ENCODE measurements at regions not wholly inside any gene's neighbourhood (a gene's known extent, or its start where the extent isn't known, plus 50 kb on each side); places are given as distances from the start of the nearest gene placed in this dataset.

DNA sequence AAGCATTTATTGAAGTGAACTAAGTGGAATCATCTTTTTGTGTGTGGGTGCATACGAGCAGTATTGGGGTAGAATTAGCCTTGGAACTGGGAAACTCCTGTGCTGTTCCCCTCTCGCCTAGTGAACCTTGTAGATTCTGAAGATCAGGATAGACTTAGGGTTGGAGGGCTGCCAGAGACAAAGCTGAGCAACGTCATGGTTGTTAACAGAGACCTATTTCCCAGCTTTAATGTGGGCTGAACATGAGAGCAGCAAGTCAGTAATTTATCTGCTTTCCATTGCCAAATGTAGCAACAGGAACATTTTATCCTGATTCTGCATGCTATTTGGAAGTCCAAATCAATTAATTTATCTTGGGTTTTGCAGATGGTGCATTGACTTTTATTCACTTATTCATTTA, 246.6 kb downstream of the IL20RB start:
- no peak for DNase-seq (ENCODE audit: low spot score)

DNA sequence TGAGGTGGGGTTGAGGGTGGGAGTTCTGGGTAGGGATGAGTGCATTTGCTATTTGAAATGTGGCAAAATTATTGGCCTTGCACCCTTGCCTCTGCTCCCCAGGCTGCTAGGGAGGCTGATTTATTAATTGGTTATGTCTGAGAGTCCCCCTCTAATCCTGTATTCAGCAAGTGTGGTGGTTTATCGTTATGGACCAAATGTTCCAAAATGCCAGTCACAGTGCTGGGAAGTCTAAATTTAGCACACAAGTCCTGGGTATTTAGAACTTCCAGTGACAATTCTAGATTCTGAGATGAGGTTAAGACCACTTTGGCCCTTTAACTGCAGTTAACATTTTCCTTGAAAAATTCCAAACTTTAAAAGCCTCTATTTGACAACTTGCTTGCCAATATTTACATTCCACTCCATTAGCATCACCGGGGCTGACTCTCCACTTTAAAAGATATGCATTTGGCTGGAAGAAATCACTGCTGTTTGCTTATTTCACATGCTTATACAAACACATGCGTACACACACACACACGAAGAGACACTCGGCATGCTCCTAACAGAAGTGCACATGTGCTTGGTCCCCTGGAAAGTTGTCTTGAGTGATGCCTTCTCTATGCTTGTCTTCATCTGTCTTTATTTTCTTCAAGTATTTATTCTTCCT, 247.7 kb downstream of the IL20RB start:
- DNase-seq (ENCODE audit: low spot score): no peak

DNA sequence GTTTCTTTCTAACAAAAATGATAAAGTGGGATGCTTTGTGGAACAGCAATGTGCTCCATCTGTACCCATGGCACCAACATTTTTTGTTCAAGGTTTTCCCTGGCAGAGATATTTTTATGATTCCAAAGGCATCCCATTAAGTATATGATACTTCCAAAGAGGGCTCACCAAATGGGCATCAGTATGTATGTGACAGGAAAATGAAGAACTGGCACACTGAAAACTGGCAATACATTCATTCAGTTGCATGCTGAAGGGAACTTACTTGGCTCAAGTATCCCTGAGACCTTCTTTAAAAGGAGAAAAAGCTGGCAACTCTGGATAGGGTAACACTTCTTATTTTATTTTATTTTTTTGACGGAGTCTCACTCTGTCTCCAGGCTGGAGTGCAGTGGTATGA, 249.8 kb downstream of the IL20RB start:
- no peak for DNase-seq (ENCODE audit: low spot score)

DNA sequence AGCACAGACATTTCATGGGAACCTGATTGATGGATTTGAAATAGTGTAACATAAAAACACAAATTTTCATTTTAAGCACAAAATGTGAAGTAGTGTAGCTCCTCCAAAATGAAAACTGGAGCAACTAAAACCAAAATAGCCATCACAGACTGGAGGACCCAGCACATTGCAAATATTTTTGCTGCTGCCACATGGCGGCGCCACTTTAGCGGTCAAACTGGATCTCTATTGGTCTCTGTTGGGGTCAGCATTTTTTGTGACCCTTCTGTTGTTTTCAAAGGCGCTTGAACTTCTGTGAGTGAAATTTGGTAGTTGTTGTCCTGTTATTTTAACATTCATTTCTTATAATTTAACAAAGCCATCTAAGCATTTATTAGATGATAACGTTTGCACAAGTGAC, 259.9 kb downstream of the IL20RB start:
- DNase-seq (ENCODE audit: low spot score): no peak

DNA sequence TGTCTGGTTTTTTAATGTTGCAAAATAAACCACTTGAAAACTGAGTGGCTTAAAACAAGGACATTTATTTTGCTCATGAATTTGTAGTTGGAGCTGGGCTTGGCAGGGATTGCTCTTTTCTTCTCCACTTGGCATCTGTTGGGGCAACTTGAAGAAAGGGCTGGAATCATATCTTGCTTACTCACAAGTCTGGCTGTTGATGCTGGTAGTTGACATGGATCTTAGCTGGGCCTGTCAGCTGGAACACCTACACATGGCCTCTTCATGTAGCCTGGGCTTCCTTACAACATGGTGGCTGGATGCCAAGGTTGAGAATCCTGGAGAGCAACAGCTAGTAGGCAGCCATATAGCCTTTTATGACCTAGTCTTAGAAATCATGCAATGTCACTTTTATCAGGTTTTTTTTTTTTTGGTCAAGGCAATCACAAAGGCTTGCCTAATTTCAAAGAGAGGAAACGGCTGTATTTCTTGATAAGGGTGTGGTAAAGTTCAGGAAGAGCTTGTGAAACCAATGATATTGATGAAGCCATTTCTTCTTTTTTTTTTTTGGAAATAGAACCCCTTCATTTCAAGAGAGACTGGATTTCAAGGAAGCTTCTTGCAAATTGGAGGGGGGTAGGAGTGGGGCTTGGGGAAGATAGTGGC, 262.1 kb downstream of the IL20RB start:
- no peak for DNase-seq (ENCODE audit: low spot score)

DNA sequence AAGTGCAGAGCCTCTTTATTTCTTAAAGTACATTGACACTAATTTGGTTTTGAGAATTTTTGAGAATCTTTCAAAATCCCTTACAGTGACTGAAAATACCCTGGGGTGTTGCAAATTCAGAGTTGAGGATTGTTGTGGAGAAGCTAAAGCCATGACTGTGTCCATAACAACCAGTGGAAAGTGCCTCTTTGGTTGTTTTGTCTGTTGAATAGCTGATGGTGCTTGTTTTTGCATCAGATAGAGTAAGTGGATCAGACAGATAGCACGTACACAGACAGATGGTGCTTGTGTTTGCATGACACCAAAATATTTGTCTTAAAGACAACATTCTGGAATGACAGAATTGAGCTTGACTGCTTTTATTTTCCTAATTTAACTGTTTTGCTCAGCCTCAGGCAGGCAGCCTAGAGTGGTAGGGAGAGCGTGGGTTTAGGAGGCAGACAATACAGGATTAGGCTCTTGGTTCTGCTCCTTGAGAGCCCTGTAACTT, 265.0 kb downstream of the IL20RB start:
- no peak for DNase-seq (ENCODE audit: low spot score)

DNA sequence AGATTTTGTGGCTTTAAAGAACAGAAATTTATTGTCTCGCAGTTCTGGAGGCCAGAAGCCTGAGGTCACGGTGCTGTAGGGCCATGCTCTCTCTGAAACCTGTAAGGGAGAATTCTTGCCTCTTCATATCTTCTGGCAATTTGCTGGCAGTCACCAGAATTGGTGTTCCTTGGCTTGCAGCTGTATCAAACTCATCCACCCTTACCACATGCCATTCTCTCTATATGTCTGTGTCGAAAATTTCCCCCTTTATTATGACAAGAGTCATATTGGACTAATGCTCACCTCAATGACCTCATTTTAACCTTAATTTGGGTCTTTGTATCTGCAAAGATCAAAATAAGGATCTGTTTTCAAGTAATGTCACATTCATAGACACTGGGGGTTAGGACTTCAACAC, 266.7 kb downstream of the IL20RB start:
- no peak for DNase-seq (ENCODE audit: low spot score)

DNA sequence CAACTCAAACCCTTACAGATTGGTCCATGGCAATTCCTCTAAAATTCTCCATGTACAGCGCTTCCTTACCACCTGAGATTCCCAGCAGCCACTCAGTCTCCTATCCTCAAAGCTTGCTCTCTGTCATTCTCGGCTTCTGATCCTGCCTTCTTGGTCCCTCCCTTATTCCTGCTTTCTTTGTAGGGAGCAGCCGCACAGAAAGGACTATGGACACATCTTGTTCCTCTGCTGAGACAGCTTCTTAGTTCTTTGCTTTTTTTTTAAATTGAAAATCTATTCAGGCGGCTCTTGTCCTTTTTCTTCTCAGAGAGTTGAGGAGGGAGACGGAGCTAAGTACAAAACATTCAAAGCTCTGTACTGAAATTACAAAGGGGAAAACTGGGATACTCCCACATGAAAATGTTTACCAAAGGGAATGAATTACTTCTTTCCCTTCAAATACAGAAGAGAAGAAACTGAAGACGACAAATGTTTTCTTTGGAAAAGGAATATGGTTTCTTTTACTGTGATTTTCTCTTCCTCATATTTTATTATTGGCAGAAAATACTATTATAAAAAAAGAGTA, 285.1 kb downstream of the IL20RB start:
- no peak for DNase-seq (ENCODE audit: low spot score)

DNA sequence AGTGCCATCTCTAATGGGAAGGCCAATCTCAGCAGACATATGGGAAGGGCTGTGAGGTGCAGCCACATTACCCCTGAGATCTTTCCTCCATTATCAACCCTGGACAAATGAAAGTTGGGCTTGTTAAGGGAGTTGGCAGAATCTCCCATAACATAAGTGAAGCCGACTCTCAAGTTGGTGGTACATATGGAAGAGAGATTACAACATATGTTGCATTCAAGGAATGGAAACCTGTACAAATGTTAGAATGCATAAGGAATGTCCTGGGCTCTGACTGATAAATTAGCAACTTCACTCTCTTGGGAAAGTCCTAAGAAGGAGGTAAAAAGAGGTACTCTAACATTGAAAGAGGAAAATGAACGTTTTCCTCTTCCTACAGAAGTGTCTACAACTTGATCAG, 288.7 kb downstream of the IL20RB start:
- no peak for DNase-seq (ENCODE audit: low spot score)

DNA sequence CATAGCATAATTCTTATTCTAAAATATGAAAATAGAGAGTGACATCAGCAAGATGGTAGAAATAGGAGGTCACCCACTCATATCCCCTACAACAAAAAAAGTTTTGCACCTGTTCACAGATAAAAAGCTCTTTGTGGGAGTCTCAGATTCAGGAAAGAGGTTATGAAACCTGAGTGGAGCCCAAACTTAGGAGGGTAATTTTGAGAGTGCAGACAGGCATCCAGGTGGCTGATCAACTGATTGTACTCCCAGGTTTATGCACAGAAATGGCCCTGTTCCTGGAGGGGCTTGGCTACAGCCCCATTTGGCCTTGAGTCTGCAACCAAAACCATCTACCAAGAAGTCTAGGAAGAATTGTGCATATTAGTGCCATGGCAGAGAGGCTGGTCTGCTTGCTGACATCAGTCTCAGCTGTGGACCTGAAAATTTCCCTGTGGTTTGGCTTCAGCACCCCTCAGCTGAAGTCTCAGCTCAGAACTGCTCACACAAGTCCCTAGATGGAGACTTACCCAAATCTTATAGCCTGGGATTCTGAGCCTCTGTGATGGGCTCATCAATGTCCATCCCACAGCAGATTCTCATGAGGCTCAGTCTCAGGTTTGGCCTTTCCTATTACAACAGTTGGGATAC, 291.6 kb downstream of the IL20RB start:
- no peak for DNase-seq (ENCODE audit: low spot score)

DNA sequence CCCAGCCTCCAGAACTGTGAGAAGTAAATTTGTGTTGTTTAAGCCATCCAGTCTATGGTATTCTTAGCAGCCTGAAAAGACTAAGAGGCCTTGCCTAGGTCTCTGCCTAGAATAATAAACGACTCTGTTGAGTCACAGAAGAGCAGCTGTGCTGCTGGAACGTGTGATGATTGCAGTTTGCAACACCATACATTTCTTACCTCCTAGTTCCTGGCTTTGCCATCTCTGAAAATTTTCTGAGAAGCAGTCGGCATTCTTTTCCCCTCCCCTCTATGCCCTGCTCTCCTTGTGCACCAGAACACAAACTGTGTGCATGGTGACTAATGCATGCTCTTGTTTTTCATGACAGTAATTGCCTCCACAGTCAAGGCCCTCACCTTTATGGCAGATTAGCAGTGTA, 301.3 kb downstream of the IL20RB start:
- no peak for DNase-seq (ENCODE audit: low spot score)

DNA sequence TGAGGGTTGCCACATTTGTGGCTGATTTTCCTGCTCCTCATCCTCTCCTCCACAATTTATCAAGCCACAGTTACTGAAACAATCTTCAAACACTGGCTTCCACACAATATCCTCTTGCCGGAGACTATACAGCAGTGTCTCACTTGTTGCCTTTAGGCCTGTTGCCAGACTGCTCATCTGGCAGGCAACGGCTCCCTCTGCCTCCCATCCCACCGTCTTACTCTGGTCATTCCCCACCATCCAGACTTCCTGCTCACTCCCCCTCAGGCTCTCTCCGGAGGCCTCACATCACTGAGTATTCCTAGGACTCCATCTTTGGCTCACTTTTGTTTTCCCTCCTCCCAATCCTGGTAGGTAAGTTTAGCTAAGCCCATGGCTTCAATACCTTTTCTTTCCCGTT, 301.9 kb downstream of the IL20RB start:
- no peak for DNase-seq (ENCODE audit: low spot score)

DNA sequence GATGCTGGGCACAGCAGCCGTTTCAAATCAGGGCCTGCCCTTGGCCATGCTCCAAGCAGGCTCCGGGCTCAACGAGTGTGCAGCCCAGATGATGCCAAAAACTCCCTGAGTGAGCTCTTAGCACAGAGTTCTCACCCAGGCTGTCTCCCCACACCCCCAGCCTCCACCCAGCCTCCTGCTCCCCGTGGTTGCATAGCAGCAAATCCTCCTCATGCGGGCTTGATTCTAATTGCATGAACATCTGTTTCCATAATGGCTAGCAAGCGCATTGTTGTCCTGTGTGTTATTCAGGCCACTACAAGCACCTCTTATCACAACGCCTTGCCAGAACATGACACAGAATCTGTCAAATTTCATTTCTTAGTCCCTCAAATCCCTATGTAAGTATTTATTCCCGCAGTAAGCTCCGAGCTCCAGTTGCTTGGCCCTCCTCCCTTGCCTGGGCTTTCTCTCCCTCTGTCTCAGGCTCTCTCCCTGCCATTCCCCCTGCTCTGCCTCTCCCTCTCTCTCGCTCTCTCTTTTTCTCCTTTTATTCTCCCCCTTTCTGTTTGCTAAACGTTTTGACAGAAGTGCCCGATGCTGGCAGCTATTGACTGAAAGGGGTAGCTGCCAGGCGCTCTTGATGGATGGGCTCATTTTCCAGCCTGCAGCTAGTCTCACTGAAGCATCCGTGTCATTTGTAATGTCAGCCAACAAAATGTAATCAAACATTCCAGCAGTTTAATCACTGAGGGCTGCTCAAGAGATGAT, 306.5 kb downstream of the IL20RB start:
- no peak for DNase-seq (ENCODE audit: low spot score)

DNA sequence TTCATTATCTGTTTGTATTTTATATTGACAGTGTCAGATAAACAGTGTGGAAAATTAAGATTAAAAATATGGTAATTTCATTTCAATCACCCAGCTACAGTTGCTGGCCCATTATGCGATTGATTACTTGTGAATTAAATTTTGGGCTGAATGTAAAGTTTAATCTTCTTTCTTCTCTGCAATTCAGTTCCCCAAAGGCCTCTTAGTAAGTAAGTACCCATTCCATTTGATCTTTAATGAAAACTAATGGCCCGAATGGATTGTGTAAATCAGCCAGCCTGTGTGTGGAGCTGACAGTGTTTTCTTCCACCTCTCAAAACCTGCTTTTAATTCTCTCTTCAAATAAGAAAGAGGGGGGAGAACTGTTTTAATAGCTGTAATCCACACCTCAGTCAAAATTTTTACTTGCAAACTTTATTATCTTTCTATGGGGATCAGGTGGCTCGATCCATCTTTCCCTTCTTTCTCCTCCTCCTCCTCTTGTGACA, 307.1 kb downstream of the IL20RB start:
- no peak for DNase-seq (ENCODE audit: low spot score)

DNA sequence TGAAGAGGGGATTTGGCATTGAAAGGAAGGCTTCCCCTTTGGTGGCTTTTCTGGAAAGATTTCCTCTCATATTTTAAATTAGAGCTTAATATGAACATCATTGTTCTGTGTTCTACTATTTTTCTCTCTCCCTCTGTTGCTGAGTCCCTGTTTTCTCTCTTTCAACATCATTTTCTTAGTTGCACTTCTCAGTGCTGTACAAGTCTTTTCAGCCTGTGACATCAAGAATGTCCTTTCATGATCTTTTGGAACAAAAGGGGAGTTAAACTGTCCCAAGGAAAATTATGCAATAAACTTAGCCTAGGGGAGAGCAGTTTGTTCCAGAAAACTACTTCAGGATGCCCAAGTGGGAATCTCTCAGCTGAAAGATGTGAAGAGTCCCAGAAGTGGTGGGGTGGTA, 325.1 kb downstream of the IL20RB start:
- DNase-seq (ENCODE audit: low spot score): no peak

DNA sequence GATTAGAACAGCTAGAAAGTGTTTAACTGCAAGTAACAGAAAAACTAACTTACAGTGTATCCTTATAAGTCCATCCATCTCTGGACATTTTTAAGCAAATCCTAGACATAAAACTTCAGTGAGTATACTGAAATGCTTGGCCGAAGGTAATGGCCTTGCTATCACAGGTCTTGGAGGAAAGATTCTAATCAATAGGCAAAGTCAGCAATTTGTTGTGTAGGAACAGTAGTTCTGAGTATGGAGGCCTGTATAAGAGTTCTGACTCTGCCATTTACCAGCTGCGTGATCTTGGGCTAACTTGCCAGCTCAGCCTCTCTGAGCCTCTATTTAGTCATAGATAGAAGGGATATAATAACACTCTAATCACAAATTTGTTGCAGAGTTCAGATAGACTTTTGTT, 328.1 kb downstream of the IL20RB start:
- DNase-seq (ENCODE audit: low spot score): no peak

DNA sequence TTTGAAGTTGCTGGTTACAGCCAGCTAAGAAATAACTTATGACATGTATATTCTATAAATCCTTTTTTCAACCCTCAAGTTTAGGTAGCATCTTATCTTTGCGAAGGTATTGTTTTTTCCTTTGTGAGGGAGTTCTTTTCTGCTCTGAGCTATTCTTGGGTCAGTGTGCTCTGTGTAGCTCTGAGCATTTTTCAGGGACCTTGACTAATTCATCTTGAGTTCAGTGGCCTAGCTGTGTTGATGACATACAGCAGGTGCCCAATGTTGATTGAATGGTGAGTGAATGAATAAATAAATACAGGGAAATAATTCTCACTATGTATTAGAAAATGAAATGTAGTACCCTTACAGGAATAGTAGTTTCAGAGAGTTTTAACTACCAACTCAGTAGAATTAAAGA, 335.3 kb downstream of the IL20RB start:
- DNase-seq (ENCODE audit: low spot score): no peak

DNA sequence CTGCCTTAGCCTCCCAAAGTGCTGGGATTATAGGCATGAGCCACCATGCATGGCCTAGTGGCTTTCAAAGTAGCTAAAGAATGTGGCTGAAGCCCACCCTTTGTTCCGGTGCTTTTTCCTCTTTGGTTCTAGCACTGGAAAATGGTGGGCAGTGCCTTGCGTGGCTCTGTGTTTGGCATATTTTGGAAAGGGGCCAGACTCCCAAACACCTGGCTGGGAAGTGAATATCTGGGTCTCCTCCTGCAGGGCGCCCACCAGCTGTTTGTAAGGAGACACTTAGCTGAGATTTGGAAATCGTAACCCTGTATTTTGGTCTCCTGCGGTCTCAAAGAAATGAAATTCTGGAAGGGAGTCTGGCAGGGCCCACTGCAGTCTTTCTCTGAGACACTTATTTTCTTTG, 336.4 kb downstream of the IL20RB start:
- DNase-seq (ENCODE audit: low spot score): no peak

DNA sequence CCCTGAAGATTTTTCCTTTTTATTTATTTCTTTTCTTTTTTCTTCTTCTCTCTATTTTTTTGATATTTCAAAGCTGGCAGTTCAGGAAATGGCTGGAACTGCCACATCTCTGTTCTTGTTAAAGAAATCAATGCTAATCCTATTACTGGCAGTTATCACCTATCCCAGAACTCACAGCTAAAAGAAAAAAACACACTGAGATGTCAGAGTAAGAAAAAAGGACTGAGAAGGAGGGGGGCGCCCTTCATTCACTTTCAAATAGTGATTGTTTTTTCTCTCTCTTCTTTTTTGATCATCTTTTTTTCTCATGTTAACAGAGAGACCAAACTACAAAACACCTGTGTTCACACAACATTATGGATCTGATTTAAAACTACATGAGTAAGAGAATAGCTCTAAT, 337.1 kb downstream of the IL20RB start:
- no peak for DNase-seq (ENCODE audit: low spot score)

DNA sequence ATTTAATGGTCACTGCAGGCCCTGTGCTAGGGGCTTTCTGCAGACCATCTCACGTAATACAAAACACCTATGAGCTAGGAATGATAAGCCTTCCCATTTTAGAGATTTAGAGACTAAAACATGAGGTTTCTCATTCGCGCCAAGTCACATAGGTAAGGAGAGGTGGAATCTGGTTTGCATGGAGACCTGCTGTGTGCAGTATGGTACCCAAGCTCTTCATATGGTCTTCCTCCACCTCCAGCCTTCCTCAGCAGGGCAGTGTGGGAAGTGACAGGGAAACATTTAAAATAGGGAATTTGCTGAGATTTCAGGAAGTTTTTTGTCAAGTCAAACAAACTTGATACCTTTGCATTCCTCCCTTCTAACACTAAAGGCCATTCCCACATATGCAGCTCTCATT, 337.6 kb downstream of the IL20RB start:
- DNase-seq (ENCODE audit: low spot score): no peak

DNA sequence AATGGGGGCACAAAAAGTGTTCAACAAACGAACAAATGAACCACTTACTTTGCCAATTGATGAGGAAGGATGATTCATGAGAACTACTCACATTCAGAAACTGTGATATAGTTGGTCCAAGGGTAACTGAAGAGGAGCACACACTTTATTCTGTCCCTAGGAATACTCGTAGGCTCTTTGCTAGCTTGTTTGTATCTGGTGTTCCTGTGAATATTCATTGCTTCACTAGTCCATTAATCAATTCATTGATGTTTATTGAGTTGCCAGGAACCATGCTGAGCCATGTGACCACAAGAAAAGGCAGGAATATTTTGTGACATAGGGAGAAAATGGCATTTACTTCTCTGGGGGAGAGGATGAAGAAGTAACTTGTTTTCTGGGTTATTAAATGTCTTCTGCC, 338.3 kb downstream of the IL20RB start:
- DNase-seq (ENCODE audit: low spot score): no peak

DNA sequence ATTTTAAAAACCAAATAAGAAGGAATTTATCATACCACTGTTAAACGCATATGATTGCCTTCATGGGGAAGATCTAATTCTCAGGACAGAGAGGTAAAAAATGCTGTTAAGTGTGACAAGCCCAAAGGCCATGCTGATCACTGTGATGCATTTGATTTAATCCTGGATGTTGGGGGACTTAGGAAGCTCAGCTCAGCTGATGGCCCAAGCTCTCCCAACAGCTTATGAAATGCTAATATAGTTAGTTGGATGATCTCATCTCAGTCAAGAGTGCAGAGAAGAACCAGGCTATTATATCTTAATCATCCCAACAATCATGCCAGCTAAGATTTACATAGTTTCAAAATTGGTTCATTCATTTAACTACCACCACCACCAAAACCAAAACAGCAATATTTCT, 340.0 kb downstream of the IL20RB start:
- DNase-seq (ENCODE audit: low spot score): no peak
